Aorta (tissue), 5 donors: ENCODE measurements at regions not wholly inside any gene's neighbourhood (a gene's known extent, or its start where the extent isn't known, plus 50 kb on each side); places are given as distances from the start of the nearest gene placed in this dataset.
A peak's percentile ranks its signal among the peaks of the same experiment; 100 is the strongest.

Experiments used
- ATAC-seq: fragments of 200-7000 bp; cut with Tn5 transposase; one replicate; pipeline ENCODE4 v1.9.1; 2022; ENCODE audit warnings: moderate library complexity; ENCODE audit not compliant: low FRiP score
- DNase-seq, 2 donors: peaks; one replicate each; pipeline ENCODE4 v3.0.0-alpha.2; 2020
- H3K27ac ChIP-seq, 2 donors: one replicate each; pipeline ENCODE4 v1.5.1; 2013; ENCODE audit warnings: low read length in 2 of 2, mild to moderate bottlenecking in 2 of 2, moderate library complexity in 2 of 2, control low read depth in 1 of 2, inconsistent platforms in 1 of 2, low read depth in 1 of 2
- H3K27me3 ChIP-seq, 2 donors: one replicate each; pipeline ENCODE4 v1.6.1; 2013; ENCODE audit warnings: control low read depth in 1 of 2, low read length in 1 of 2, mild to moderate bottlenecking in 1 of 2, moderate library complexity in 1 of 2; ENCODE audit not compliant: insufficient read depth in 2 of 2, control insufficient read depth in 1 of 2
- H3K36me3 ChIP-seq, 2 donors: one replicate each; pipeline ENCODE4 v1.6.1; 2013; ENCODE audit warnings: control low read depth in 1 of 2, low read length in 1 of 2, mild to moderate bottlenecking in 1 of 2; ENCODE audit not compliant: insufficient read depth in 2 of 2, control insufficient read depth in 1 of 2
- H3K4me1 ChIP-seq, 2 donors: one replicate each; pipeline ENCODE4 v1.6.1; 2013; ENCODE audit warnings: low read length in 2 of 2, control low read depth in 1 of 2, mild to moderate bottlenecking in 1 of 2, moderate library complexity in 1 of 2; ENCODE audit not compliant: insufficient read depth in 2 of 2, control insufficient read depth in 1 of 2
- H3K4me3 ChIP-seq, 2 donors: one replicate each; pipeline ENCODE4 v1.5.1; 2013; ENCODE audit warnings: low read length in 2 of 2, control low read depth in 1 of 2, mild to moderate bottlenecking in 1 of 2
- H3K9me3 ChIP-seq: one replicate; pipeline ENCODE4 v1.6.1; 2013; ENCODE audit warnings: mild to moderate bottlenecking, low read length; ENCODE audit not compliant: control insufficient read depth
- WGBS, 2 donors: extraction: QIAGEN DNeasy Blood & Tissue Kit; methylation state at CpG; one replicate each; pipeline ENCODE4 v1.1.7; 2013; 5-methylcytosine and 5-hydroxymethylcytosine counted together
- intact Hi-C, 2 donors: fragments of 100-400 bp; cut with DNase I; formaldehyde crosslinking; loops; one replicate each; pipeline versions ENCODE4 v1.14.2 to v1.15.0; 2022
- donor health status: healthy with polysubstance abuse.
- donor health status: Bipolar disorder and iron deficiency.
- donor health status: DM: no; HTN: no; CAD: no.
- donor health status: DM: no; HTN: no; CAD: no.
- donor health status: DM: yes; HTN: yes; CAD: no.

DNA sequence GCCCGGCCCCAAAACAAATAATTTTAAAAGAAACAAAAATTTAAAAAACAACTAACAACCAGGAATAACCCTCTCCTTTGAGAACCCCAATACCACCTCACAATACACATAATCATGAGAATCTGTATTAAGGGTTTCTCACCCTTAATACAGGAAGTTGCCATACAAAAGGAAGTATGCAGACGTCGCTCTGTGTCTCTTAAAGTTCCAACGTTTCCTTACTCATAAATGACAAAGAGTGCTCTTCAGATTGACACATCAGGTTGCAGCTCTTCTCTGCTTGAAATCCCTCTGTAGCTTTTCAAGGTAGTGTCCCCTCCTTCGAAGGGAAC is 73.9 kb upstream of the IRF2 start:
- Histone ChIP-seq H3K27me3 (no peaks in the 10 kb centered on the region), H3K4me3 (no peak overlapping the region), H3K9me3 (no peaks in the 10 kb centered on the region), H3K36me3 (no peaks in the 10 kb centered on the region), H3K27ac (no peak overlapping the region), H3K4me1 (no peaks in the 10 kb centered on the region)
- no peak for DNase-seq
- ATAC-seq: no peak
- intact Hi-C loops: no loop called here
- 63 to 66% methylated on average over 5 of the region's 5 CpGs for WGBS, 2 donors

DNA sequence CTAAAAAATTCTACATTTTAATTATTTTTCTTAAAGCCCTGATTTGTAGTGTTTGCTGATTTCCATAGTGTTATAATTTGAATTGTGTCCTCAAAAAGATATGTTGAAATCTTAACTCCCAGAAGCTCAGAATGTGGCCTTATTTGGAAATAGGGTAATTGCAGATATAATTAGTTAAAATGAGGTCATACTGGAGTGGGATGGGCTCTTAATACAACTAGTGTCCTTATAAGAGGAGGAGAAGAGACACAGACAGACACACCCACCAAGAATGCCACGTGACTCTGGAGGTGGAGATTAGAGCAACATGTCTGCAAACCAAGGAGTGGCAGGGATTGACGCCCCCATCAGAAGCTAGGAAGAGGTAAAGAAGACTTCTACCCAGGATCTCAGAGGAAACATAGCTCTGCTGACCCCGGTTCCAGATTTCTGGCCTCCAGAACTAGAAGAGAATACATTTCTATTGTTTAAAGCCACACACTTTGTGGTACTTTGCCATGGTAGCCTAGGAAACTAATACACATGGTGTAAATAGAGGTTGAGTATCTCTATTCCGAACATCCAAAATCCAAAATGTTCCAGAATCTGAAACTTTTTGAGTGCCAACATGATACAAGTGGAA is 70.5 kb upstream of the IRF2 start:
- Histone ChIP-seq H3K27ac (no peak overlapping the region), H3K9me3 (no peaks in the 10 kb centered on the region), H3K27me3 (no peaks in the 10 kb centered on the region), H3K4me3 (no peak overlapping the region), H3K36me3 (no peaks in the 10 kb centered on the region), H3K4me1 (no peaks in the 10 kb centered on the region)
- 60 to 62% methylated on average over 4 of the region's 4 CpGs for WGBS, 2 donors
- intact Hi-C loops: no loop called here
- no peak for ATAC-seq
- DNase-seq: no peak

DNA sequence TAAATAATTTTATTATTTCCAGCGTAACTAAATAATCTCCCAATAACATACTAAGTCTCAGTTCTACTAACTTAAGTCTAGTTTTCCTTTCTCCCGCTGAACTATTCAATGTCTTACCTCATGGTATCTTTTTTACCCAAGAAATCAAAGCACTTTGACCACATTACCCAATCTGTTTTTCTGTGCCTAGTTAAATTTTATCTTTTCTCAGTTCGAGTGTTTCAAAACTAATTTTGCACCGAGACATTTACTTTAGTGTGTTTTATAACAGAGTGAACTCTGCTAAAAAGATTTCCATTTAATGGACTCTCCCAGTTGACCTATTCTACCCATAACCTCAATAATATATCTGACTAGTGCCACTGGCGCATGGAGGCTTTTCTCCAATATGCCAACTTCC is 67.6 kb upstream of the IRF2 start:
- Histone ChIP-seq H3K4me1 (no peaks in the 10 kb centered on the region), H3K27ac (no peak overlapping the region), H3K27me3 (no peaks in the 10 kb centered on the region), H3K4me3 (no peak overlapping the region), H3K9me3 (no peaks in the 10 kb centered on the region), H3K36me3 (no peaks in the 10 kb centered on the region)
- no peak for DNase-seq
- 88 to 91% methylated on average over 5 of the region's 5 CpGs for WGBS, 2 donors
- no peak for ATAC-seq
- intact Hi-C loops: no loop called here

DNA sequence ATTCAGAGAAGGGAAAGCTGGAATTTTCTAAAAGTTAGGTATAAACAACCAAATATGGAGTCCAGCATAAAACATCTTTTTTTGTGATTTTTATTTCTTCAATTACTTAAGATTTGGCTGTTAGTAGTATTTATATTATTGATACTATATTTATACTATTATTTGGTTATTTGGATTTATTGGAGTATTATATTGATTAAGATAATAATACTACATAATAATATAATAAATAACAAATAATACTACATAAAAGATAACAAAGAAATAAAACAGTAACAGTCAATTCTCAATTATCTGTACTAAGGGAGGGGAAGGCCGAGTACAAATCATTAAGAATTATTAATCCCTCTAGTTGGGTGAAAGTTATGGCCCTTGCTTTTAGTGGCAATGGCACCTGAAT is 66.0 kb upstream of the IRF2 start:
- DNase-seq (no peak), ATAC-seq (no peak)
- no peaks in the 10 kb centered on the region for H3K36me3 ChIP-seq
- intact Hi-C loops: no loop called here
- H3K4me1 ChIP-seq: peaks cover 0 to 2% of the 10 kb centered on the region in 2 donors
- H3K4me3 ChIP-seq: no peak overlapping the region
- H3K9me3 ChIP-seq: no peaks in the 10 kb centered on the region
- H3K27ac ChIP-seq: no peak overlapping the region
- H3K27me3 ChIP-seq: no peaks in the 10 kb centered on the region
- 91 to 100% methylated on average over 1 of the region's 1 CpG for WGBS, 2 donors

DNA sequence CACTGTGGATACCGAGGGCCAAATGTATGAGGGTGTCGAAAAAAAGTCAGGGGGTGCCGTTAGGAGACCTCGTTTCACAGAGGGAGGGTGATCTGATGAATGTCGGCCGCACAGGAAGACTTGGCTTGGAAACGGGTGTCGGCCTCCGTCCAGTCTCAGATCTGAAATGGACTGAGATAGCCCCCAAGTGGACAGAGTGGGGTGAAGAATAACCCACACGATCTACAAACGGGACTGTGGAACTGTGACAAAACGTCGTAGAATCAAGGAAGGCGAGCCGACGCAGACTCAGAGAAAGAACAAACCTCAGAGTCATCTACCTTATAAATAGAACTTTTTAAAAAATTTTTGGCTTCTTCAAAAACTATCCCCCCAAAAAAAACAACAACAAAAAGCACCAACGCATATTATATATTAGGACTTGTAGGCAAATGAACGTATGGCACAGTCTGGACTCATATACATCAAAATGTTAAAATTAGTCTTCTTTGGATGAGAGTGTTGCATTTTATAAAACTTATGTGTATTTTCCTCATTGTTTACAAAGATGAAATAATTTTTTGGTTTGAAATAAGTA is 63.8 kb upstream of the IRF2 start:
- no peaks in the 10 kb centered on the region for H3K9me3 ChIP-seq
- DNase-seq (peak; percentile 92 to 93), ATAC-seq (peak; percentile 94)
- H3K27ac ChIP-seq: peak overlapping the region; percentile 20 to 35
- no peaks in the 10 kb centered on the region for H3K36me3 ChIP-seq
- WGBS, 2 donors: 1% methylated on average over 18 of the region's 18 CpGs
- H3K27me3 ChIP-seq: no peaks in the 10 kb centered on the region
- H3K4me3 ChIP-seq: peak overlapping the region; percentile 43 to 64
- peaks cover 0 to 4% of the 10 kb centered on the region in 2 donors for H3K4me1 ChIP-seq
- intact Hi-C loops: loop anchor here (1.0 to 10.0 kb wide), 7 partner anchors 65 to 273 kb away; partner anchors contain the start of genes CASP3 (in 2 of the 2) and PRIMPOL (in 2 of the 2)

DNA sequence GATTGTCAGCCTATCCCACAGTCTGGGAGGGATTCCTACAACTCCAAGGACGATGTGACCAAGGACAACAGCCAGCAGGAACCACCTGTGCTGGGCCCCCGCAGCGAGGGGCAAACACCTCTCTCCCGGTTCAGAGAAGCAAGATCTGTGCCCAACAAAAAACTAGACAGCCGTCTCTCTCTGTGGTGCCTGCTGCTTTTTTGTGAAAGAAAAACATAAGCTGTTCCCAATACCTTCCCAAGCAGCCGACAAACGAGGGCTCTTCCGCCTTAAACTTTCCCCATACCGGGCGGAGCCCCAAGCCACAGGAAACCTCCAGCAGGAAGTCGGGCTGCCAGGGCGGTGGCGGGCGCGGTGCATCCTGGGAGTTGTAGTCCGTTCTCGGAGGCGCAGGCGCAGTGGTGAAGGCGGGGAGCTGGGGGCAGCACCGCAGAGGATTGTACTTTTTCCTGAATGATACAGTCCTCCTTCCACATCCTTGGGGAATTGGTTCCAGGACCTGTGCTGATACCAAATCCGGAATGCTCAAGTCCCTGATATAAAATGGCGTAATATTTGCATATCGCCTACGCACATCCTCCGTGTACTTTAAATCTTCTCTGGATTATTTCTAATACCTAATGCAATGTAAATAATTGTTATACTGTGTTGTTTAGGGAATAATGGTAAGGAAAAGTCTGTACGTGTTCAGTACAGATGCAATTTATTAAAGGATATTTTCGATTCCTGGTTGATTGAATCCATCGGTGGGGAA is 63.1 kb upstream of the IRF2 start:
- DNase-seq (peak; percentile 98 to 99), ATAC-seq (peak; percentile 98)
- Histone ChIP-seq H3K4me1 (peaks cover 0 to 4% of the 10 kb centered on the region in 2 donors), H3K4me3 (peak overlapping the region; percentile 64 to 85), H3K36me3 (no peaks in the 10 kb centered on the region), H3K9me3 (no peaks in the 10 kb centered on the region), H3K27ac (peak overlapping the region; percentile 32 to 97), H3K27me3 (no peaks in the 10 kb centered on the region)
- WGBS, 2 donors: 0% methylated on average over 29 of the region's 29 CpGs
- intact Hi-C loops: loop anchor here (1.0 to 10.0 kb wide), 8 partner anchors 63 to 273 kb away; partner anchors contain the start of genes CASP3 (in 2 of the 2), PRIMPOL (in 2 of the 2) and IRF2 (in 1 of the 2)

DNA sequence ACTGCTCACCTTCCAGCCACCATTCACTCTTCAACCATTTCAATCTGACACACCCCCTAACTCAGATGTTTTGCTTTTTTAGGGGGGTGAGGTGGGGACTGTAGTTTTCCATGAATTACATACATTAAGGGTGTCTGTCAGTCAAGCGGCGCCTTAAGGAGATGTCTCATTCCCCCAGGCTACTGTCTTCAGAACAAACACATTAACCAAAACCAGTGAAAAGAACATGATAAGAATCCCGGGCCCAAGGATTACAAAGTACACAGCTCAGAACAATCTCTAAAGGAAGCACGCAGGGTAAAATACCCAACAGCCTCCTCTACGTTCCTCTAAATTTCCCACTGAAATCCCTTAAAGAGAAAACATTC is 62.5 kb upstream of the IRF2 start:
- 0 to 9% methylated on average over 5 of the region's 5 CpGs for WGBS, 2 donors
- H3K4me1 ChIP-seq: peaks cover 0 to 4% of the 10 kb centered on the region in 2 donors
- intact Hi-C loops: loop anchor here (2.0 to 10.0 kb wide), 5 partner anchors 62 to 250 kb away; partner anchors contain the start of genes CASP3 (in 2 of the 2), PRIMPOL (in 2 of the 2) and IRF2 (in 1 of the 2)
- H3K27ac ChIP-seq: peak overlapping the region; percentile 32 to 97
- ATAC-seq (peak; percentile 2), DNase-seq (no peak)
- no peaks in the 10 kb centered on the region for H3K36me3 ChIP-seq
- peak overlapping the region; percentile 64 to 85 for H3K4me3 ChIP-seq
- no peaks in the 10 kb centered on the region for H3K27me3 ChIP-seq
- no peaks in the 10 kb centered on the region for H3K9me3 ChIP-seq

DNA sequence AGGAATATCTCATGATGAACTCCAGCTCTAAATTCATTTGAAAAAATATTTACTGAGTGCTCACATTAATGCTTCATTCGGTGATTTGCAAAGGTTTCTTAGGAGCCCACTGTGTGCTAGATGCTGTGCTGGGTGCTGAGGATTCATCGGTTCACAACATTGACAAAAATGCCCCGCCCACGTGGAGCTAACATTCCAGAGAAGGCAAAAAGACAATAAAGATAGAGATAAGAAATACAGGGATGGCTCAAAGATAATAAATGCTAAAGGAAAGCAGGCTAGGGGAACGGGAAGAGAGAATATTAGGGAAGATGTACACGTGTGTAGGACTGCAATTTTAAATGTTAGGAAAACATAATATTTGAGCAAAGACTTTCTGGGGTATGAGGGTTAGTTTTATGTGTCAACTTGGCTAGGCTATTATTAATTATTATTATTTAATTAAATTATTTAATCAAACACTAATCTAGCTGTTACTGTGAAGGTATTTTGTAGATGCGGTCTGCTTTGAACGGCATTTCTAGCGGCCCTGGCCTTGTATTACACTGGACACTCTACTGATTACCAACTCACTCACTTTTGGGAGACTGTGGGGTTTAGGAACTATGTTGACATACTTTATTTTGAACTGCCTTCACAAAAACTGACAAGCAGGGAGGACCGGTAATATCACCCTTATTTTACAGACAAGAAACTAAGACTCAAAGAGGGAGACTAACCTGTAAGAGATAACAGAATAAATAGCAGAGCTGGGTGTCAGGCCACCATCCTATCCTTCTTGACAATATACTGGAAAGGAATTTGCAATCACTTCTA is 61.9 kb upstream of the IRF2 start:
- peak overlapping the region in 1 of 2 donors; percentile 64 for H3K4me3 ChIP-seq
- H3K9me3 ChIP-seq: no peaks in the 10 kb centered on the region
- WGBS, 2 donors: 63 to 64% methylated on average over 10 of the region's 10 CpGs
- H3K27me3 ChIP-seq: no peaks in the 10 kb centered on the region
- H3K4me1 ChIP-seq: peaks cover 0 to 4% of the 10 kb centered on the region in 2 donors
- intact Hi-C loops: loop anchor here (2.0 to 10.0 kb wide), 5 partner anchors 61 to 249 kb away; partner anchors contain the start of genes CASP3 (in 2 of the 2), PRIMPOL (in 2 of the 2) and IRF2 (in 1 of the 2)
- no peak for ATAC-seq
- peak overlapping the region in 1 of 2 donors; percentile 51 for H3K27ac ChIP-seq
- H3K36me3 ChIP-seq: no peaks in the 10 kb centered on the region
- DNase-seq: no peak
